ENCODE measurements at regions not wholly inside any gene's neighbourhood (a gene's known extent, or its start where the extent isn't known, plus 50 kb on each side); places are given as distances from the start of the nearest gene placed in this dataset.

GRCh38 chr11:76292583-76293188 lies 86.4 kb upstream of the WNT11 start:
- Histone ChIP-seq H2AFZ (ENCODE audit: low read length) (no peak overlapping the region), H3K79me2 (ENCODE audit: insufficient read depth, low read depth, low read length) (no peaks in the 10 kb centered on the region), H3K9me2 (ENCODE audit: insufficient read depth, low read length) (no peaks in the 10 kb centered on the region), H3K9me3 (ENCODE audit: low read length) (no peaks in the 10 kb centered on the region), H3K4me2 (ENCODE audit: low read length) (no peak overlapping the region), H3K27ac (ENCODE audit: low read depth, low read length, poor library complexity, severe bottlenecking) (no peak overlapping the region), H3K4me1 (ENCODE audit: insufficient read depth, low read length, poor library complexity, severe bottlenecking) (peaks cover 8% of the 10 kb centered on the region), H4K20me1 (ENCODE audit: insufficient read depth, low read length) (no peaks in the 10 kb centered on the region), H3K4me3 (ENCODE audit: low read depth, low read length, poor library complexity, severe bottlenecking) (no peak overlapping the region), H3K36me3 (ENCODE audit: insufficient read depth, low read length) (no peaks in the 10 kb centered on the region)
- DNase-seq (ENCODE audit: low spot score): no peak
- BruUV-seq (replicated peaks): no TSS peak
- TF ChIP-seq EZH2phosphoT487 (IDR thresholded peaks at IDR 0.05; ENCODE audit: borderline replicate concordance, low read depth, low read length): no peak
- TF ChIP-seq, protein P1, sequence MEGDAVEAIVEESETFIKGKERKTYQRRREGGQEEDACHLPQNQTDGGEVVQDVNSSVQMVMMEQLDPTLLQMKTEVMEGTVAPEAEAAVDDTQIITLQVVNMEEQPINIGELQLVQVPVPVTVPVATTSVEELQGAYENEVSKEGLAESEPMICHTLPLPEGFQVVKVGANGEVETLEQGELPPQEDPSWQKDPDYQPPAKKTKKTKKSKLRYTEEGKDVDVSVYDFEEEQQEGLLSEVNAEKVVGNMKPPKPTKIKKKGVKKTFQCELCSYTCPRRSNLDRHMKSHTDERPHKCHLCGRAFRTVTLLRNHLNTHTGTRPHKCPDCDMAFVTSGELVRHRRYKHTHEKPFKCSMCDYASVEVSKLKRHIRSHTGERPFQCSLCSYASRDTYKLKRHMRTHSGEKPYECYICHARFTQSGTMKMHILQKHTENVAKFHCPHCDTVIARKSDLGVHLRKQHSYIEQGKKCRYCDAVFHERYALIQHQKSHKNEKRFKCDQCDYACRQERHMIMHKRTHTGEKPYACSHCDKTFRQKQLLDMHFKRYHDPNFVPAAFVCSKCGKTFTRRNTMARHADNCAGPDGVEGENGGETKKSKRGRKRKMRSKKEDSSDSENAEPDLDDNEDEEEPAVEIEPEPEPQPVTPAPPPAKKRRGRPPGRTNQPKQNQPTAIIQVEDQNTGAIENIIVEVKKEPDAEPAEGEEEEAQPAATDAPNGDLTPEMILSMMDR (conservative IDR thresholded peaks at IDR 0.05; ENCODE audit: low read length): no peak
- ChIA-PET CTCF (ENCODE audit: unreplicated experiment) (no interaction called here), POLR2A (interaction anchor here (1.9 kb wide), 1 partner anchor 8 kb away, joined by 6 read pairs; no protein-coding TSS in a partner anchor)
- intact Hi-C loops (cut with micrococcal nuclease; ENCODE audit: unreplicated experiment): no loop called here

- Histone ChIP-seq H3K36me3 (ENCODE audit: insufficient read depth, low read length) (no peaks in the 10 kb centered on the region), H3K79me2 (ENCODE audit: insufficient read depth, low read depth, low read length) (no peaks in the 10 kb centered on the region), H4K20me1 (ENCODE audit: insufficient read depth, low read length) (no peaks in the 10 kb centered on the region), H3K4me2 (ENCODE audit: low read length) (no peak overlapping the region), H3K9me2 (ENCODE audit: insufficient read depth, low read length) (no peaks in the 10 kb centered on the region), H3K9me3 (ENCODE audit: low read length) (no peaks in the 10 kb centered on the region), H2AFZ (ENCODE audit: low read length) (no peak overlapping the region), H3K4me3 (ENCODE audit: low read depth, low read length, poor library complexity, severe bottlenecking) (no peak overlapping the region), H3K27ac (ENCODE audit: low read depth, low read length, poor library complexity, severe bottlenecking) (no peak overlapping the region), H3K4me1 (ENCODE audit: insufficient read depth, low read length, poor library complexity, severe bottlenecking) (peaks cover 8% of the 10 kb centered on the region)
- TF ChIP-seq, protein P1 (conservative IDR thresholded peaks at IDR 0.05; ENCODE audit: low read length): no peak
- DNase-seq (ENCODE audit: low spot score): no peak
- intact Hi-C loops (cut with micrococcal nuclease; ENCODE audit: unreplicated experiment): no loop called here
- CTCF ChIA-PET (ENCODE audit: unreplicated experiment): no interaction called here
- no TSS peak for BruUV-seq (replicated peaks)
- POLR2A ChIA-PET: interaction anchor here (1.9 kb wide), 1 partner anchor 8 kb away, joined by 6 read pairs; no protein-coding TSS in a partner anchor
Observed at GRCh38 chr11:76291576-76292526, 85.5 kb upstream of the WNT11 start.
